Muscle of leg (tissue), 3 donors: ENCODE measurements at regions not wholly inside any gene's neighbourhood (a gene's known extent, or its start where the extent isn't known, plus 50 kb on each side); places are given as distances from the start of the nearest gene placed in this dataset.

ENCODE experiments used
- DNase-seq: peaks from one replicate; pipeline ENCODE4 v3.0.0; 2013
- H3K27ac ChIP-seq: one replicate; pipeline ENCODE4 v1.5.1; 2013; ENCODE audit warnings: mild to moderate bottlenecking, low read length, control low read depth
- H3K27me3 ChIP-seq: one replicate; pipeline ENCODE4 v1.6.1; 2013; ENCODE audit warnings: low read length; ENCODE audit not compliant: control insufficient read depth, insufficient read depth
- H3K36me3 ChIP-seq: one replicate; pipeline ENCODE4 v1.6.1; 2013; ENCODE audit warnings: low read length; ENCODE audit not compliant: control insufficient read depth, insufficient read depth
- H3K4me1 ChIP-seq: one replicate; pipeline ENCODE4 v1.6.1; 2013; ENCODE audit warnings: low read length; ENCODE audit not compliant: control insufficient read depth, insufficient read depth
- H3K4me3 ChIP-seq: one replicate; pipeline ENCODE4 v1.5.1; 2013; ENCODE audit warnings: low read length, control low read depth
- H3K9me3 ChIP-seq: replicated peaks from 2 replicates; pipeline ENCODE4 v1.6.1; 2013; ENCODE audit warnings: low read depth, low read length; ENCODE audit not compliant: control insufficient read depth
- WGBS: methylation state at CpG from one replicate; pipeline ENCODE4 v1.1.5; 2013; ENCODE audit warnings: missing lambda C conversion rate; ENCODE audit not compliant: insufficient coverage; 5-methylcytosine and 5-hydroxymethylcytosine counted together

DNA sequence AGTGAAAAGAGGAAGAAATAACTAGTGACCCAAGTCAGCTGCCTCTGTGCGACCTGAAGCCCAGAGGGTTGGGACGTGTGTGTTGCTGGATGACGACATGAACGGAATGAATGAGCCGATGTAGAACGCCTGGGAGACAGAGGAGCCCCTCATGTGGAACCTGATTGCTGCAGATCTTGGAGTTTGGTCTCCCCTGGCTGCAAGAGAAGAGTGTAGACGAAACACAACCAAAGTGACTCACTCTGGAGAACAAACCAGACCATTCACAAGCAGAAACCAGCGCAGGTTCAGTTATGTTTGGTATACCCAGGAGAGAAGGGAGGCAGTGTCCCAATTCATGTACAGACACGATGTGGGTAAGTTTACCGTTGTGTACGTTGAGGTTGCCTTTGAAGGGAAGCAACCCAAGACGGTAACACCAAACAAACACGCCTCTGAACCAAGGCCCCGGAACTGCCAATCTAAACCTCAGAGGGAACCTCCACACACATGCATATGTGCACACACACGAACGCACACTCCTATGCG, 265.9 kb downstream of the BMP7 start:
- H3K4me1 ChIP-seq = no peaks in the 10 kb centered on the region
- peaks cover 21% of the 10 kb centered on the region for H3K27me3 ChIP-seq
- no peak for DNase-seq
- 81% methylated on average over 9 of the region's 17 CpGs for WGBS
- peaks cover 8% of the 10 kb centered on the region for H3K9me3 ChIP-seq
- no peak overlapping the region for H3K4me3 ChIP-seq
- H3K27ac ChIP-seq = no peak overlapping the region
- no peaks in the 10 kb centered on the region for H3K36me3 ChIP-seq

DNA sequence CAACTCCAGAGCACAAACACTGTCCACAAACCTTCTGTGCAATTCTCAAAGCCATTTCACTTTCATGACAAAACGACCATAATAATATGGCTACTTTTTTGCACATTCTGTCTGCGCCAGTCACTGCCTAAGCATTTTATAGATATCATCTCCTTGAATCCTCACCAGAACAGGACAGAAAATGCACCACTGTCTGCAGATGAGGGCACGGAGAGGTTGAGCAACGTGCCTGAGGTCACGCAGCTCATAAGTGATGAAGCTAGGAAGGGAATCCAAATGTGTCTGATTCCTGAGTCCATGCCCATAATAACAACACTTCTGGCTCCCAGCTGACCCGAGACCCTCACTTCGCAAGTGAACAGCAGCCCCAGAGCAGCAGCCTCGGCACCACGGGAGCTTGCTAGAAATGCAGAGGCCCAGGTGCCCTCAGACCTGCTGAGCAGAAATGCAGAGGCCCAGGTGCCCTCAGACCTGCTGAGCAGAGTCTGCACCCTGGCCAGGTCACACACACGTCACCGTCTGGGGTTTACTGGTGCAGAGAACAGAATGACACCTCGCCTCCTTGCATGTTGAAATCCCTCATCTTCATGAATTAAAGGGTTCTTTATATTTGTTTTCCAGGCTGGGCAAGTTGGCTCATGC, 265.2 kb downstream of the BMP7 start:
- Histone ChIP-seq H3K4me3 (no peak overlapping the region), H3K9me3 (peaks cover 8% of the 10 kb centered on the region), H3K36me3 (no peaks in the 10 kb centered on the region), H3K27ac (no peak overlapping the region), H3K4me1 (no peaks in the 10 kb centered on the region), H3K27me3 (peaks cover 22% of the 10 kb centered on the region)
- DNase-seq = no peak
- WGBS = 85% methylated on average over 6 of the region's 12 CpGs

DNA sequence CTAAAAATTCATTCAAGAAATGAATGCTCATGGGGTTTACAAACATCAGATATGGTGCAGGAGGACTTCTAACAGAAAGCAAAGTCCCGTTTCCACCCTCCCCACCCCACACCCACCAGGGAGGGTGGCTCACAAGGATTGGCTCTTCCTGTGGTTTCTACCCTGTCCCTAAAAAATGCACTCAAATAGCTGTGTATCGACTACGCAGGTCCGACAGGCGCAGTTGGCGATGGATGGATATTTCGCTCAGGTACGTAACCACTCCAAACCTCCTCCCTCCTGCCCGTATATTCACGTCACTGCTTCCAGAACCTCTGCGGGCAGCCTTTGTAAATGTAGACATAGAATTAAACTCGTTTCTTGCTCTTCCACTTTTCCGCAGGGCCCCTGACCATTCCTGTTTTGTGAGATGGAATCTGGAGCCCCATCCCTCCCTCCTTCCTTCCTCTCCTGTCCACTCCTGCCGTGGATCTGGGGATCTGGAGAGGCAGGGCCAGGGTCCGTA, 264.3 kb downstream of the BMP7 start:
- H3K4me3 ChIP-seq = no peak overlapping the region
- H3K27me3 ChIP-seq = peaks cover 22% of the 10 kb centered on the region
- WGBS = 69% methylated on average over 2 of the region's 15 CpGs
- H3K4me1 ChIP-seq = no peaks in the 10 kb centered on the region
- H3K36me3 ChIP-seq = no peaks in the 10 kb centered on the region
- peaks cover 8% of the 10 kb centered on the region for H3K9me3 ChIP-seq
- H3K27ac ChIP-seq = no peak overlapping the region
- DNase-seq = no peak

DNA sequence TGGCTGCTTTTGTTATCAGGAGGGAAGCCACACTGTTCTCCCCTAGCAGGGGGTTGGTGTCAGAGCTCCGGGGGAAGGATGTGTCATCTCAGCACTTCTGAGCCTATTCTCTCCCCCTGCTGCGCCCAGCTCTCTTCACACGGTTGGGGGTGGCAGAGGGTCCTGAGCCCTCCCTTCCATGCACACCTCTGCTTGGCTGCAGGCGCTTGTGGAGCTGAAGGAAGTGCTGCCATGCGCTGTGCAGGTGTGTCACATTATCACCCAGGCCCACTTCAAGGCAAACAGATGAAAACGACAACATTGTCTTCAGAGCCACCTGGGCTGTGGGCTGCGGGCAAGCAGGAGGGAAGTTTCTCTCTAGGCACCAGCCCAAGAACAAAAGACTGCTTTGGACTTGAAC, 263.4 kb downstream of the BMP7 start:
- Histone ChIP-seq H3K27me3 (peaks cover 26% of the 10 kb centered on the region), H3K4me3 (no peak overlapping the region), H3K27ac (no peak overlapping the region), H3K36me3 (no peaks in the 10 kb centered on the region), H3K4me1 (no peaks in the 10 kb centered on the region), H3K9me3 (peaks cover 7% of the 10 kb centered on the region)
- WGBS = 29% methylated on average over 5 of the region's 7 CpGs
- DNase-seq = no peak

DNA sequence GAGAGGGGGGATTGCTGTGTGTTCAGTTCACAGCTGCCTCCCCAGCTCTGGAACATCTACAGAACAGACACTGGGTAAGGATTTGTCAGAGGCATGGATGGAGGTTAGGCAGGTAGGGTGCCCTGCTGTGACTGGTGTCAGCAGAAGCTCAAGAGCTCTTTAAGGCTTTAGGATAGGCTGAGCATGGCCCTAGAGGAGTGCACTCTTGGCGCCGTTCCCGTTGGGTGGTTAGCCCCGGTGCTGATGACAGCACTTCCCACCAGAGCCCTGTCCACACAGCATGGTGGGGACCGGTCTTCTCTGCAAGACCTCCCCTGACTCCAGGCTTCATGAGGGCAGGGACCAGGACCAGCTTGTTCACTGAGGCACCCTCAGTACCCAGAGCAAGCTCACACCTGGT, 262.0 kb downstream of the BMP7 start:
- Histone ChIP-seq H3K27me3 (peaks cover 24% of the 10 kb centered on the region), H3K4me3 (no peak overlapping the region), H3K4me1 (no peaks in the 10 kb centered on the region), H3K36me3 (no peaks in the 10 kb centered on the region), H3K9me3 (no peaks in the 10 kb centered on the region), H3K27ac (no peak overlapping the region)
- 76% methylated on average over 5 of the region's 5 CpGs for WGBS
- DNase-seq = no peak

DNA sequence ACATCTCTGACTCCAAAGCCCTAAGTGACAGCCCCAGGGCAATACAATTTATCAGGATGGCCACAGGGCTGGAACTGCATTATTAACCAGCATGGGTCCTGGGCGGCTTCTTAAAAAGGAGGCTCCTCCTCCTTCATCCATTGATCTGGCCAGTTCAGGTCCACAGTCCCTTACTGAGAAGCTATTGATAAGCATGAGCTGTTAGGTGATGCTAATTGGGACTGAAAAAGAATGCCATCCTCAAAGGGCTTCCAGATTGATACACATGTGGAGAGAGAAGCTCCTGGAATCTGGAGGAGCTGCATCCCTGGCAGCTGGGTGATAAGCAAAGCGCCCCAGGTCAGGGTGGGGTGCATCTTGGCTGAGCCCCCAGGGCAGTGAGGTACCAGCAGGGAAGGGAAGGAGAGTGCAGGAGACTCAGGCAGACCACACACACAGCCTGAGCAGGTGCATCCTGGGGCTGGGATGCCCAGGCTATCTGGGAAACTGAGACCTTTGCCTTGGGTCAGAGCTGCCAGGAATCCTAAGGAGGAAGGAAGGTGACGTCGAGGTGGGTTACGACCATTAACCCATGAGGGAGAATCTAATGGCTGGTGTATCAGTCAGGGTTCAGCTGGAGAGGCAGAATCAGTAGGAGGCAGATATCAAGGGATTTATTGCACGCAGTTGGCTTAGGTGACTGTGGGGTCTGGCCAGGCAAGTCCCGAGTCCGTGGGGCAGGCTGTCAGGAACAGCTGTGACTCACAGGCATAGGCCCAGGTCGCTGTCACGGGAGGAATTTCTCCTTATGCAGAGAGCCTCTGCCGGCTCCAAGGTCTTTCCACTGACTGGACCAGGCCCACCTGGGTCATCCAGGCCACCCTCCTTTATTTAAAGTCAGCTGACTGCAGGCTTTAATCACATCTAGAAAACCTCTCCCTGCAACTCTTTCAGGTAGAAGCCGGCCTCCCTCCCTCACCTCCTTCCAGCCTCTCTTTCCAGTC, 261.2 kb downstream of the BMP7 start:
- Histone ChIP-seq H3K4me1 (no peaks in the 10 kb centered on the region), H3K4me3 (no peak overlapping the region), H3K27me3 (peaks cover 29% of the 10 kb centered on the region), H3K9me3 (no peaks in the 10 kb centered on the region), H3K36me3 (no peaks in the 10 kb centered on the region), H3K27ac (no peak overlapping the region)
- DNase-seq = no peak
- WGBS = 37% methylated on average over 11 of the region's 12 CpGs

DNA sequence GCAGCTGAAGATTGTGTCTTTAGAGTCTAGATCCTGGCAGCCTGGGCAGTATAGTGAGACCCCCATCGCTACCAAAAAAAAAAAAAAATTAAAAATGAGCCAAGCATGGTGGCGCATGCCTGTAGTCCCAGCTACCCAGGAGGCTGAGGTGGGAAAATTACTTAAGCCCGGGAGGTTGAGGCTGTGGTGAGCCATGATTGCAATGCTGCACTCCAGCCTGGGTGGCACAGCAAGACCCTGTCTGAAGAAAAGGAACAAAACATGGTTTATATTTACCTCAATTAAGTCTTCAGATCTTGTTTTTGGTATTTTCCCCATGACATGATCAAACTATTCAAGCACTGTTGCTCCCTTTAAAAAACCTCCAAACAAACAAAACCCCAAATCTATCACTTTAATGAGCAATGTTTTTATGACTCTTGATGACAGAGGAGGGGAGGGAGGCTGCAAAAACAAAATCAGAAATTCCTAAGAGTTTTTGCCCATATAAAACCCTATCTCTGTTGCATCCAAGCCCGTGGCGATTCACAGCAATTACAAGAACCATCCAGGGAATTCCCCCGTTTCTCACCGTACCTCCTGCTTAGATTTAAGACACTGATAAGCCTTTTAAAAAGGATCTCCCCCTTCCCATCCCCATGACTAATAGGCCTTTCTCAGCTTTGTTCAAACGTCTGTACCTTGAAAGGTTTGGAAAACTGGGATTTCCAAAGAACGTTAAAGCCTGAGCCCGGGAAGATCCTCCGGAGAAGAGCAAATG, 259.9 kb downstream of the BMP7 start:
- WGBS = 0% methylated on average over 2 of the region's 11 CpGs
- Histone ChIP-seq H3K36me3 (no peaks in the 10 kb centered on the region), H3K27ac (no peak overlapping the region), H3K4me1 (no peaks in the 10 kb centered on the region), H3K4me3 (no peak overlapping the region), H3K9me3 (no peaks in the 10 kb centered on the region), H3K27me3 (peaks cover 31% of the 10 kb centered on the region)
- DNase-seq = no peak

DNA sequence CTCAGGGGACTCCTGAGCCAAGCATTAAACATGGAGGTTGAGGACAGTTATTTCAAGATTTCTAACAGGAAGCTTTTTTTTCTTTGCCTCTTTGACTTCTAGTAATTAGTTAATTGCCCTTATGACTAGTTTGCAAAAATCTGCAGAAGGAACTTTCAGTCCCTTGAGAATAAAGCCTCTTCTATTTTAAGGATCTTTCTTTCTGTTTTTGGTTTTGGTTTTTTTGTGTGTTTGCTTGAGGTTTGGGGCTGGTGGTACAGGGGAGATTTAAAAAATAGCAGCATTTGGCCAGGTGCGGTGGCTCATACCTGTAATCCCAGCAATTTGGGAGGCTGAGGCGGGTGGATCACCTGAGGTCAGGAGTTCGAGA, 259.3 kb downstream of the BMP7 start:
- Histone ChIP-seq H3K27ac (no peak overlapping the region), H3K4me3 (no peak overlapping the region), H3K4me1 (no peaks in the 10 kb centered on the region), H3K27me3 (peaks cover 32% of the 10 kb centered on the region), H3K36me3 (no peaks in the 10 kb centered on the region), H3K9me3 (no peaks in the 10 kb centered on the region)
- no peak for DNase-seq
- no CpG with 5 or more reads among the region's 3 CpGs for WGBS

DNA sequence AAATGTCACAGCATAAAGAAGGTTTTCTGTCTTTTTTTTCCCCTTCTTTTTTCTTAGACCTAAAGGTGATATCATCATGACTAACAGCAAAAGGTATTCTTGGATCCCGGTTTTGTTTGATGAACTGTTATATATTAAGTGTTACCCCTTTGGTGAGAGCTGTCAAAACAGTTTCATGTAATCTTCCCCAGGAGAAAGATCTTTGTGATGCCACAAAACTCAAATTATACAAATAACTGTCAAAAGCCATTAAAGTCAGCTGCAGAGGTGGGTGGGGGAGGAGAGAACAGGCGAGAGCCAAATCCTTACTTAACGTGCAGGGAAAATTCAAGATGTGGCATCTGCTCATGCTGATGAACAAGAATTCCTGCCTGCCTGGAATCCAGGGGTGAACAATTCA, 258.2 kb downstream of the BMP7 start:
- H3K4me3 ChIP-seq = no peak overlapping the region
- H3K27ac ChIP-seq = no peak overlapping the region
- no peaks in the 10 kb centered on the region for H3K9me3 ChIP-seq
- H3K36me3 ChIP-seq = no peaks in the 10 kb centered on the region
- no peak for DNase-seq
- 39% methylated on average over 2 of the region's 3 CpGs for WGBS
- peaks cover 26% of the 10 kb centered on the region for H3K27me3 ChIP-seq
- H3K4me1 ChIP-seq = no peaks in the 10 kb centered on the region

DNA sequence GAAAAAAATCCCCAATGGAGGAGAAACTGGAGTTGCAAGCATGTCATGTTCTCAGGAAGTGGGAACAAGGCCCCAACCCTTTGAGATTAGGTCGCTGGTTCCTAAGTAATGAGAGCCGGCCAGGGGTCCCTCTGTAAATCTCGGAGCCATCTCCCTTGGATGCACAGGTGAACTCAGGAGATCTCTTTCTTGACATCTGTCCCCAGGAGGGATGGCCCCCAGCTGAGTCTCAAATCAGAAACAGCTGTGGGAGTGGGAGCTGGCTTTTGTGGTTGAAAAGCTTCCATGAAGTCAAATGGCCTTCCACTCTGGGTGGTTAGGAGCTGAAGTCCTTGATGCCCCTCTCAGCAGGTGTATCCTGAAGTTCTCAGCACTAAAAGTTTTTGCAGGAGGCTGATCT, 257.1 kb downstream of the BMP7 start:
- Histone ChIP-seq H3K4me3 (no peak overlapping the region), H3K4me1 (no peaks in the 10 kb centered on the region), H3K36me3 (no peaks in the 10 kb centered on the region), H3K27me3 (peaks cover 31% of the 10 kb centered on the region), H3K9me3 (no peaks in the 10 kb centered on the region), H3K27ac (no peak overlapping the region)
- no peak for DNase-seq
- WGBS = 62% methylated on average over 3 of the region's 3 CpGs
